Nucleus accumbens (tissue), 56 donors: ENCODE measurements at regions not wholly inside any gene's neighbourhood (a gene's known extent, or its start where the extent isn't known, plus 50 kb on each side); places are given as distances from the start of the nearest gene placed in this dataset.

Source experiments
- DNase-seq, 56 donors: peaks; one replicate each; lab custom pipeline; 2025; lab: John Stamatoyannopoulos, UW

- no peak for DNase-seq
These were observed 51.4 kb upstream of the GJA8 start for GRCh38 chr1:147851149-147851548.

- DNase-seq = no peak
These were observed 49.8 kb upstream of the GJA8 start for GRCh38 chr1:147852706-147853225.
